ENCODE measurements at regions not wholly inside any gene's neighbourhood (a gene's known extent, or its start where the extent isn't known, plus 50 kb on each side); places are given as distances from the start of the nearest gene placed in this dataset.

- no peak for DNase-seq (ENCODE audit: low read depth in 2 of 2, low spot score in 1 of 2)
Observed at GRCh38 chr6:149149653-149150052, 167.9 kb upstream of the TAB2 start.

GRCh38 chr6:149150301-149150700 lies 167.2 kb upstream of the TAB2 start:
- no peak for DNase-seq (ENCODE audit: low read depth in 2 of 2, low spot score in 1 of 2)

- no peak for DNase-seq (ENCODE audit: low read depth in 2 of 2, low spot score in 1 of 2)
Observed at GRCh38 chr6:149150801-149151398, 166.6 kb upstream of the TAB2 start.

GRCh38 chr6:149152521-149152920 lies 165.0 kb upstream of the TAB2 start:
- no peak for DNase-seq (ENCODE audit: low read depth in 2 of 2, low spot score in 1 of 2)

- DNase-seq (ENCODE audit: low read depth in 2 of 2, low spot score in 1 of 2) = no peak
Observed at GRCh38 chr6:149153100-149153499, 164.4 kb upstream of the TAB2 start.

GRCh38 chr6:149153693-149154092 lies 163.8 kb upstream of the TAB2 start:
- DNase-seq (ENCODE audit: low read depth in 2 of 2, low spot score in 1 of 2) = no peak

- DNase-seq (ENCODE audit: low read depth in 2 of 2, low spot score in 1 of 2) = no peak
Observed at GRCh38 chr6:149154261-149154821, 163.2 kb upstream of the TAB2 start.

GRCh38 chr6:149157126-149157525 lies 160.4 kb upstream of the TAB2 start:
- no peak for DNase-seq (ENCODE audit: low read depth in 2 of 2, low spot score in 1 of 2)

GRCh38 chr6:149158076-149158475 lies 159.4 kb upstream of the TAB2 start:
- DNase-seq (ENCODE audit: low read depth in 2 of 2, low spot score in 1 of 2) = no peak

- DNase-seq (ENCODE audit: low read depth in 2 of 2, low spot score in 1 of 2) = no peak
Observed at GRCh38 chr6:149160943-149161342, 156.6 kb upstream of the TAB2 start.

- DNase-seq (ENCODE audit: low read depth in 2 of 2, low spot score in 1 of 2) = no peak
Observed at GRCh38 chr6:149162924-149163323, 154.6 kb upstream of the TAB2 start.

GRCh38 chr6:149164199-149164750 lies 153.2 kb upstream of the TAB2 start:
- DNase-seq (ENCODE audit: low read depth in 2 of 2, low spot score in 1 of 2) = no peak

- DNase-seq (ENCODE audit: low read depth in 2 of 2, low spot score in 1 of 2) = no peak
Observed at GRCh38 chr6:149166336-149166735, 151.2 kb upstream of the TAB2 start.

GRCh38 chr6:149166747-149167146 lies 150.8 kb upstream of the TAB2 start:
- DNase-seq (ENCODE audit: low read depth in 2 of 2, low spot score in 1 of 2) = no peak

GRCh38 chr6:149168968-149169367 lies 148.5 kb upstream of the TAB2 start:
- DNase-seq (ENCODE audit: low read depth in 2 of 2, low spot score in 1 of 2) = no peak

- no peak for DNase-seq (ENCODE audit: low read depth in 2 of 2, low spot score in 1 of 2)
Observed at GRCh38 chr6:149169761-149170511, 147.6 kb upstream of the TAB2 start.

GRCh38 chr6:149170564-149171452 lies 146.7 kb upstream of the TAB2 start:
- no peak for DNase-seq (ENCODE audit: low read depth in 2 of 2, low spot score in 1 of 2)

- DNase-seq (ENCODE audit: low read depth in 2 of 2, low spot score in 1 of 2) = no peak
Observed at GRCh38 chr6:149173222-149173621, 144.3 kb upstream of the TAB2 start.

GRCh38 chr6:149174962-149175361 lies 142.6 kb upstream of the TAB2 start:
- DNase-seq (ENCODE audit: low read depth in 2 of 2, low spot score in 1 of 2) = no peak

- DNase-seq (ENCODE audit: low read depth in 2 of 2, low spot score in 1 of 2) = no peak
Observed at GRCh38 chr6:149176971-149177667, 140.4 kb upstream of the TAB2 start.

- no peak for DNase-seq (ENCODE audit: low read depth in 2 of 2, low spot score in 1 of 2)
Observed at GRCh38 chr6:149179431-149179830, 138.1 kb upstream of the TAB2 start.
